GM18867 (cell line): ENCODE measurements at regions not wholly inside any gene's neighbourhood (a gene's known extent, or its start where the extent isn't known, plus 50 kb on each side); places are given as distances from the start of the nearest gene placed in this dataset.
"Not testable (repeated sequence)": the region's sequence is repeated elsewhere in the genome, so short reads cannot be mapped to it uniquely, and the experiment has no call there.

Experiments
- ATAC-seq: cut with Tn5 transposase; IDR thresholded peaks from one replicate; pipeline ENCODE4 v1.9.1; 2021; ENCODE audit warnings: mild to moderate bottlenecking, moderate library complexity; ENCODE audit not compliant: unreplicated experiment

DNA sequence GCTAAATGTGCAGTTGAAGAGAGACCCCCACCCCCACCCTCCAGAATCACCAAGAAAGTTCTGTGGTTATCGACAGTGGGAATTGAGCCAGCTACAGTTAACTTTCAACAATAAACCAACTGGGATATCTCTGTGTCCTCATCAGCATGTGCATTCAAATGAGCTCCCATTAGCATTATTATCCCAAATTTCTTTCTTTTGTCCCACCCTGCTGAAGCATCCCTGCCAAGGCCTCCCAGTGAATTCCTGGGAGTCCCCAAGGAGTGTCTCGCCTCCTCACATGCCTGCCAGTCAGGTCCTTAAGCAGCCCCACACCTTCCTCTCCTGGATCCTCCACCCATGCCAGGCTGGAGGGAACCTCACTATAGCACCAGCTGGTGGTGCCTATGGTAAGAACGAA lies 422.1 kb upstream of the HNRNPA3 start:
- no peak for ATAC-seq

DNA sequence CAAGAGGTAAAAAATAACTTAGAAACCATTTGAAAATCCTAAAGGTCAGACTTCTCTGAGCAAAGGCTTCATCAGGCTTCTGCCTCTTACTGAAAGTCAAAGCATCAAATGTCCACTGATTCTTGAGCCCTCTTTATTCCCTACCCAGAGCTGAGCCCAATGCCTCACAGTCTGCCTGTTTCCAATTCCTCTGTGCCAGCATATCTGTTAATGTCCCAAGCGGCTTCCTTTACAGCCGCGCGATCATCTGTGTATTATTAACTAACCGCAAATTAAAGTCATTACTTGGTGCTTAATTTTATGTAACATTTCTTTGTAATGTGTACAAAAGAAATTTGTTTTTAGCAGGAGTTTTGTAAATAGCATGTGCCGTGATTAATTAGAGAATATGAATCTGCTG lies 418.8 kb upstream of the HNRNPA3 start:
- ATAC-seq: no peak

DNA sequence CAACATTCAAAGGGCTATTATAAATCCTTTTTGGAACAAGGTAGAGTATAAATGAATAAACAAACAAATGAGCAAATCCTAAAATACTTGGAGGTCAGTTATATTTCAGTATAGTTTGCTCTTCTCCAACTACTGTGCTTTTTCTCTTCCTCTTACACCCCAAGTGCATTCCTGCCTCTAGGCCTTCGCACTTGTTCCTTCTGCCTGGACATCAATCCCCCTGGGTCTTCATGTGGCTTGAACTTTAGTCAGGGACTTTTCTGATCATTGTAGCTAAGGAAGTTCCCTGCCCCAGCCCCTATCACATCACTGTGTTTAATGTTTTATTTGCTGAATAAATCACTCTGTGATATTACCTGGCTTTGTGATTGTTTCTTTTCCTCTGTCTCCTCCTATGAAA lies 418.2 kb upstream of the HNRNPA3 start:
- no peak for ATAC-seq

DNA sequence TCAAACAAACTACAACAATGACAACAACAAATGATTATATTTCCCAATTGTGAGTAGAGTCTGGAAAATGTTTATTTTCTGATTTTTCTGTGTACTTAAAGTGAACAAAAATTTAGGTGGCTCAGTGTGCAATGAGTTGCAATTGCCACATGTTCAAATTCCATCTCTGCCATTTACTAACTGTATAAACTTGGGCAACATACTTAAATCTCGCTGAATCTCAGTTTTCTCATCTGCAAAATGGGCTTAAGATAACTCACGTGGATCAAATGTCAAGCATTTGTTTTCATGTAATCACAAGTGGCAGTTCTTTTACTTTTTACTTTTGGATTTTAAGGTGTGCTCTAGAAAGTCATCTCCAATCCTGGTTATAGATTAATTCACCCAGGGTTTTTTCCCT lies 416.8 kb upstream of the HNRNPA3 start:
- no peak for ATAC-seq

DNA sequence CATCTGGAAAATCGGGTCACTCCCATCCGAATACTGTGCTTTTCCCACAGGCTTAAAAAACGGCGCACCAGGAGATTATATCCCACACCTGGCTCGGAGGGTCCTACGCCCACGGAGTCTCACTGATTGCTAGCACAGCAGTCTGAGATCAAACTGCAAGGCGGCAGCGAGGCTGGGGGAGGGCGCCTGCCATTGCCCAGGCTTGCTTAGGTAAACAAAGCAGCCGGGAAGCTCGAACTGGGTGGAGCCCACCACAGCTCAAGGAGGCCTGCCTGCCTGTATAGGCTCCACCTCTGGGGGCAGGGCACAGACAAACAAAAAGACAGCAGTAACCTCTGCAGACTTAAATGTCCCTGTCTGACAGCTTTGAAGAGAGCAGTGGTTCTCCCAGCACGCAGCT lies 415.9 kb upstream of the HNRNPA3 start:
- not testable (repeated sequence) for ATAC-seq

DNA sequence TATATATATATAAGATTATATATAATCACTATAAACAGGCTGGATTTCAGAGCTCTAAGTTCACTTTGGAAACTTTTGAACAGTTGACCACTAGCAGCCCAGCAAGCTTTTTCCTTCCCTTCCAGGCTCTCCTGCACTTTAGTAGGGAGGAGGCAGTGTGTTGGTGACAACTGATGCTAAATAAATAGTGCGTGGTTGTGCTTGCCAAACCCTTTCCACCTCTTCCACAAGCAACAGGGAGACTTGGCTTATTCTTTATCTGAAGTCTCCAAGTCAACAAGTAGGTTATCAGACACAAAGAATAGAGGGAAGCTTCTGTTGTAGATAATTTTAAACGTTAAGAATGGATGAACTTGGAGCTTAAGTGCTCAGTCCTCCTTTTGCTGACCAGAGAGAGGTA lies 408.2 kb upstream of the HNRNPA3 start:
- no peak for ATAC-seq

DNA sequence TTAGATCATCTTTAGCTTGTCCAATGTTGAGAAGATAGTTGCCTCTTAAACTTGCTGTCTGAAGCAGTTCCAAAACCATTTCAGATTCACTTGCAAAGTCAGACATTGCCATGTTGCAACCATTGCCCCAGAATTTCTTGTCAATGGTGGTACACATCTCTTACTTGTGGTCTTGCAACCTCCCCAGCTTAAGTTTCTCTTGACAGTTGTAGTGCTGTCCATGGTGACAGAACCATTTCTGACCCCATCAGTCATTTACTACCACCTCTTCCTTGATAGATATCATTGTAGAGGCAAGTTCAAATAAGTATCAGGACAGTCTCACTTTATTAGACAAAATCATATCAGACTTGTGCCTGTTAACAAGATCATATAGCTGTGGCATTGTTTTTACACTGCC lies 407.2 kb upstream of the HNRNPA3 start:
- ATAC-seq: no peak

DNA sequence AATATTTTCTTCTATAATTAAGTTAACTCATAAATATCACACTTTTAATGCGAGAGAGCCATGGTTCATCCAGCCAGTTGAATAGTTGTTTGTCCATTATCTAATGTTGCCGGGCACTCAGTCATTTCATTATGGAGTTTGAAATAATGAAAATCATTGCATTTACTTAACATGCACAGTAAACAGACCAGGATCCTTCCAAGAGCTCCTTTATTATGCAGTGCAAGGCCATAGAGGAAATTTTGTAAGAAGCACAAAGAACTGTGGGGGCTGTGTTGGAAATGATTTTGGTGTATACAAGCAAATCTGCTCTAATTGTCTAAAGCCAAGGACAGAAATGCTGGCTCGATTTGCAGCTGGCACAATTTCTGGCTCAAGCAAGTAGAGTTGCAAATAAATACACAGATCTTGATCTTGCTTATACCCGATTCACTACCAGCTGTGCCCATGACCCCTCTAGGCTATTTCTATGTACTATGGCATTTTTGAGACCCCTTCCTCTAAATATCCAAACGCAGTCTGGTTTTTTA lies 400.3 kb upstream of the HNRNPA3 start:
- ATAC-seq: no peak

DNA sequence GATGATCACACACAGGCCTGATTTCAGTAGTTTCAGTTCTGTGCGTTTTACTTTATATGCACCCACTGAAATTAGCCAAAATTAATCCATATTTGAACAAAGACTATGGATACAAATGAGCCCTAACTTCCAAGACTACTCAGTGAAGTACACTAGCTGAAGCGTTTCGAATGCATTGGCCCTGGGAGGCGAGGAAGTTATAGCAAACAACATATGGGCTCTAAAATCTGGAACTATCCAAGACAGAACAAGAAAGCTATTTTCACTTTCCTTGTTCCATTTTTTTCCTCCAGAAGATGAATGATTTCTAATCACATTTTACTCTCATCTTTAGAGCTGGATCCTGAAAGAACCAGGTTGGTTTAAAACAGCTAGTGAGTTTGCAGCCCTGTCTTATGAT lies 399.4 kb upstream of the HNRNPA3 start:
- no peak for ATAC-seq

DNA sequence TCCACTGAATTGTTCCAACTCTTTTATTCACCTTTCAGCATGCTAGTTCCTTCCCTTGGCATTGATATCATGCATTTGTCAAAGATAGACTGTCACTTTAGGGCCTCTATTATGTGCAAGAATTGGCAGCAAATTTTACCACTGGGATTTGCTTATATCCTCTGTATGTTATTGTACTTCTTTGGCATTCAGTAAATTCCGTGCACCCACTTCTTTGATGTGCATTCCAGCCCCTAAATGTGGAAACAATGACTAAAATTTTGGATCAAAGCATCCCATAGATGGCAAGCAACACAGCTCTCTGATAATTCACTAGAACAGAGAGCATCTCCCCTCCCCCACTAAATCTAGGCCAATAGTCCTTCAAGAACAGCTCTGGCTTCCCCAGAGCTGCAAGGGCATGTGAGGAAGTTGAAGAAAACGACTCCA lies 399.0 kb upstream of the HNRNPA3 start:
- ATAC-seq: no peak

DNA sequence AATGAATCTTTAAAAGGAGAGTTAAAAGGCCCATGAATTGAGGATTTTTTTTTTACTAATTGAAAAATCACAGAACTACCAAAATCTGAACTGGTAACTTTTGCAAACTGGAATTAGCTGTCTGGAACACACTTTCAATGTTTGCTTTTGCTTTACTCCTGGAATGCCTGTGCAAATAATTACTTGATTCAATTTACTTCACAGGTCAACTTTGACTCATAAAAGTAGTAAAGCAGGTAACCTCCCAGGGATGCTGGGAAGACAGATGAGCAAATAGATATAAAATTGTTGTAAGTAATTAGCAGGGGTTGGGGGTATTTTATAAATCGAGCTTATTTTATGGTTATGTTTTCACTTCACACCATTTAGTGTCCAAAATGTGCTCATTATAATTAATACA lies 398.3 kb upstream of the HNRNPA3 start:
- ATAC-seq: no peak

DNA sequence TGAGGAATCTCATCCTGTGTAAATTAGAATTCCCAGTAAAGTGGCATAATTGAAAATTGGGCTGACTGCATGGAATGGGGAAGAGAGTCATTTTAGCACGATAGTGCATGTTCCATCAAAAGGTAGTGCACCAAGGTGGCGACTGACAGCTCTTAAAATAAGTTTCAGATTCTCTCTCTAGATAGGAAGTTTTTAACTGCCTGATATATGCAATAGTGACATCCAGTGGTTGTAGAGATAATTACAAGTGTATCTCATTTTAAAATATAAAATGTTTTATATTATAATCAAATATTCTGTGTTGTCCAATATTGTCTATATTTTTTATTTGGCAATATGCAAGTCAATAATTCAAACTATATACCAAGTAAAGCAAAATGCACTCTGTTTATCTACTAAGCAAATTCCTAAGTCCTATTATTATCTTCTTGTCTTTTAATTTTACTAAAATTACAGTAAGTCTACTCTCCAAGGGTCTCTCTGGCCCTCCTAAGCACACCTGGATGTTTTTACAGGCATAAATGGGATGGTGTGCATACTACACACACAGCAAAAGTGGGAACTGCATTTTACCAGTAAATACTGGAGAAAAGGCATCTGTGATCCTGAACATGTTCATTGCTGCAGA lies 397.7 kb upstream of the HNRNPA3 start:
- ATAC-seq: peak; percentile 63

DNA sequence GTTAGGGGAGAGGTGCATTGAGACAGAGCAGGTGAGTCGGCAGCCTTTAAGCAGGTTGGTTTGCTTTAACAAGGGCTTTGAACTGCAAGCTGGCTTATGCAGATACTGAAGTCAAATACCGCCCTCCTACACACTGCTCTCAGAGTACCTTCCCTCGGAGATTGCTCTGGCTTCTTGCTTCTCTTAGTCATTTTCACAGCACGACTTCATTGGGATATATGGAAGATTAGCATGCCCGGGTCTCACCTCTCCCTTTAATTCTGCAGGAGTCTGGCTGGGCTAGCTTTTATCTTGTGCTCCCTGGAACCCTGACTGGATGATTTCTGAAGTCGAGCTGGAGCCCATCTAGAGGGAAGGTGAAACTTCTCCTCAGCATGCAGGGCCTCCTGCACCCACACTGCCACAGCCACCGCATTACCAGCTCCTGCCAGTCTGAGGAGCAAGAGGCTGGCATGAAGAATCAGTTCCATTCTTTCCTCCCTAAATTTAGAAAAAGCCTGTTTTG lies 395.5 kb upstream of the HNRNPA3 start:
- ATAC-seq: no peak

DNA sequence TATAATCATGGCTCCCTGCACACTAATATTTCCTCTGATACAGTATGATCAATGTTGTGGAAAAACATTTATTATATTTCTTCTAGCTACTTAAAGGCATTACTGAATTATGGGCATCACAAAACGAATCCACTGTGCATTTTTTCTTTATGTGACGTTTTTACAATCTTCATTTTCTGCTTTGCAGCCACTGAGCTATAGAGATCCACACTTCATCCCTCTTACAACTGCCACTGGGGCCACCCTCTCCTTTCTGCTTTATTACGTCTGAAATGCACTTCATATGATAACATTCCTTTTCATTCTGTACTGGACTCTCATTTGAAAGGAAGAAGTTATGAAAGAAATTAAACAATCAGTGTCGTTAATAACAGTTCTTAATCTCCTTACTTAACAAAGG lies 394.5 kb upstream of the HNRNPA3 start:
- no peak for ATAC-seq

DNA sequence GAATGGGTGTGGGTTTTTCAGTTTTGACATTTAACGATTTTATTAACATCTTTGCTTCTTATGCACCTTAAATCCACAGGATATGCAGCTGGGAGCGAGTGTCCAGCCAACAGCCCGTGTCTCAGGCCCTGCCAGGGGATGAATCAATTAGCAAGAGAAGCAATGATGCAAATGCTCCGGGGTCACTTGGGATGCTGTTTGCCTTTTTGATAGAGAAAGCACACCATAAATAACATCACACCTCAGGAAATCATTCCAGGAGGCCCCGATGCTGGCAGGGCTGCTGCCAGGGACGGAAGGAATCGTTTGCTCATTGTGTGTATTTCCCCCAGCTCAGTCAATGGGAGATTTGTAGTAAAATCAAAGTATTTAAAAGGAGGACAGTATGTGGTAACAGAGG lies 394.0 kb upstream of the HNRNPA3 start:
- ATAC-seq: no peak

DNA sequence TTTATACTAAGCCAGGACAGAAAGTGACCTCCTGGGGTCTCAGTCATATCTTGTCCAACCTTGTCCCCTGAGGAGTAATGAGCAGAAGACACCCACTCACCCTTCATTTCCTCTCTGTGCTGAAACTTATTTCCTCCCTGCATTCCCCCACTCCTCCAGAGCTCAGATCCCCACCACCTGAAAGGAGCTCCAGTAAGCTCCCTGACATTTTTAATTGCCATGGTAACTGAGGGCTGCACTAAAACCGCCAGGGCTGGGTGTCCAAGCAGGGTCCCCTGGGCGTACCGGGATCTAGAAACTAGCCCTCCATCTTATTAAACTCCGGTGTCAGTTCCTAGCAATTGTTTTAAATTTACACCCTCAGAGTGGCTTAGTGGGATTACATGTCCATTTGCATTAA lies 393.3 kb upstream of the HNRNPA3 start:
- ATAC-seq: no peak

DNA sequence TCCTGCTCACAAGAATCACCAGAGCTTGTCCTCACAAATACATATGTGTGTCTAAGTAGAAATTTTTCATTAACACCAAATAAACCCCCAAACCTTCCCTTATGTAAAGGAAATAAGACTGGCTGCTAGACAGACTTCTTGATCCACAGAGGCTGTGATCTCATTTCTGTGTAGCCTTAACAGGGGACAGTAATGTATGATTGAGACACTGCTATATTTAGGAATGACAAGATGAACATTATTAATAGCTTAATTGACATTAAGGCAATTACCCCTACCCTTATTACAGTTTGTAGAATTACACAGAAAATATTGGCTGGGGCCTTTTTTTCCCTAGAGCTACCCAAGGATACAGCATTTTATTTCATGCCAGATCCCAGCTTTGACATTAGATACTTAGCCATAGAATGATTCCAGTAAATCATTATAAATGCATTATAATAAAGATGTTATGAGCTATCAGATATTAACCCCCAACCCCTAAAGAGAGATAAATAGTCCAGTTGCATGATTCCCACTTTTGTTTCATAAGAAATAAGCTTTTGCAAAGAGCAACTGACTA lies 392.1 kb upstream of the HNRNPA3 start:
- no peak for ATAC-seq

DNA sequence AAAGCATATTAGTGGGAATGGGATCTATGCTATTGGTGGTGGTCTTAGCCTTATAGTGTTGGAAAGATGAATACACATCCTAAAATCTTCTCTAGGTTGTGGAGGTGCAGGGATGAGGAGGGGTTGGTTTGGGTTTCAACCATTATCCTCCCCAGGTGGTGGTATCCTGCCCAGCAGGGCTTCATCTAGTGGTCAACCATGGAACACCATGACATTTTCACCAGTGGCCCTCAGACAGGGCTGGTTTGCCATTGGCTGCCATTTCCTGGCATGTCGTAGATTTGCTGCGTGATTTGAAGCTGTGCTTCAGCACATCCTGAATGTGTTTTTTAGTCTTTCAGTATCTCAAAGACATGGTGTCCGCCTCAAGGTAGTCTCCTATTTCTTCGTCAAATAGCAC lies 391.2 kb upstream of the HNRNPA3 start:
- ATAC-seq: peak; percentile 50

DNA sequence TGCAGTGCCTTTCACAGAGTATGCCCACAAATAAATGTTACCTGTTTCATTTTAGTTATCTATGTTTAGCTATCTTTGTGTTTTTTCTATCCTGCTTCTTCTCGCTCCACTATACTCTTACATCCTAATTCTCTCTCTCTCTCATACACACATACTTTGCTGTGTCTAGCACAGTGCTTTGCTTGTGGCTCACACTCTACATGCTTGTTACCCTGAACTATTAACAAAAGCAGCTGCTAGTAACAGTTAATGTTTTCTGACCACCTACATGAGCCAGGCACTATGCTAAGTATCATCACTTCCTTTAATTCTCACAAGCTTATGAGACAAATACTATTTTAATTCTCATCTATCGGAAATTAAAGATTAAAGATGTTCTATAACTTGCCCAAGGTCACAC lies 390.5 kb upstream of the HNRNPA3 start:
- ATAC-seq: no peak

DNA sequence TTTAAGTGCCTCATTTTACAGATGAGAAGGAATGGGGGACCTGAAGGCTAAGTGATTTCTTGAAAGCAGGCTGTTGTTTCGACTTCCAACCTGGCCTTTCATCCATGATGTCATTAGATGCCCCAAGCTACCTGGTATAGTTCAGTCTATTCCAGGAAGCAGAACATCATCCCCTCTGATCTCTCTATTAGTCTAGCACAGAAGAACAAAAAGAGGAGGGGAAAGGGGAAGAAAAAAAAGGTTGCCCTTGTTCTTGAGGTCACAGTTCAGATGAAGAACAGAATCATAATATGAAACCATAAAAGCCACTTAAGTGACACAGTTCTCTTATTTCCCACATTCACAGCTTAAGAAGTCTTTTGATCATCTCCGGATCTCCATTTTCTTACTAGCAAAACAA lies 386.2 kb upstream of the HNRNPA3 start:
- ATAC-seq: no peak

DNA sequence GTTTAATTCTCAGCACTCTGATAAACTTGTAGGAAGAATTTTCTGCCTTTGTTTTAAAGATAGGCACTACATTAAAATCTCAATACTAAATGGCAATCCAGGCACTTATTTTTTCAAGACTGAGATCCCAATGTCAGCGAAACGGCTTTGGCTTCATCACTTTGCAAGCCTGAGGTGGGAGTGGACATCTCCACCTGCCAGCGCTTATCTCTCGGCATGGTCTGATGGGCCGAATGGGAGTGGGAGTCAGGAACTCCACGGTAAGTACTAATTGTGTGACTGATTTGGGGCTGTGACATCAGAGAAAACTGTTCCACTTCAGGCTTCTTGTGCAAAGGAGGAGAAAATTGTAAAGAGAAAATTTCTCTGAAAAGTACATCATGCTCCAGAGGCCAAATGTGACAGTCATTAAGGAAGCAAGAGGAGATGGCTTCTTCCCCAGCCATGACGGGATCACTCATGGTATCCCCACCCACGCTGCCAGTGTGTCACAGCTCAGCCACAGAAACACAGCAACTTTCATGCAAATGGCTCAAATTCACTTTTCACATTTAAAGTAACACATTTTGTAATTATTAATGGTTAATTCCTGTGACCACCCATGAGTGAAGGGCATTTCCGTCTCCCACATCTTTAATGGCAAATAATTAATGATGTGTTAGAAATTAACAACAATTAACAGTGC lies 385.5 kb upstream of the HNRNPA3 start:
- no peak for ATAC-seq

DNA sequence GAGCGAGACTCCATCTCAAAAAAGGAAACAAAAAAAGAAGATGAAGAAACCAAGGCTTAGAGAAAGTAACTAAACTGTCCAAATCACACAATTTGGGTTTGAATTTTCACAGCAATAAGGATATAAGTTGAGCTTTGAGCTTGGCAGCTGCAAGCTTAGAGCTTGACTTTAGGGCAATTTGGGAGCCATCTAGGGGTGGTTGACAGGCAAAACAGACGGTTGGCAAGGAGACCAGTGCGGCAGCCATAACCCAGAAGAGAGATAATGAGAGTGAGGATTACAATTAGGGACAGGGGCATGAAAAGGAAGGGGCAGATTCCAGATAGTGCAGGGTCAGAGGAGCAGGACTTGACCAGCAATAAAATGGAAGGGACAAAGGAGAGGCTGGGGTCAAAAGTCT lies 382.2 kb upstream of the HNRNPA3 start:
- ATAC-seq: peak; percentile 78
